Head of caudate nucleus (tissue), 42 donors: ENCODE measurements at regions not wholly inside any gene's neighbourhood (a gene's known extent, or its start where the extent isn't known, plus 50 kb on each side); places are given as distances from the start of the nearest gene placed in this dataset.
A peak's percentile ranks its signal among the peaks of the same experiment; 100 is the strongest.

Experiments
- DNase-seq, 42 donors: peaks; one replicate each; pipeline versions ENCODE4 v3.0.0 to v3.0.0-alpha.2; 2020 to 2021; ENCODE audit warnings: mixed read lengths in 7 of 42
- intact Hi-C: fragments of 100-400 bp; cut with DNase I; formaldehyde crosslinking; loops from one replicate; pipeline ENCODE4 v1.15.0; 2022

DNA sequence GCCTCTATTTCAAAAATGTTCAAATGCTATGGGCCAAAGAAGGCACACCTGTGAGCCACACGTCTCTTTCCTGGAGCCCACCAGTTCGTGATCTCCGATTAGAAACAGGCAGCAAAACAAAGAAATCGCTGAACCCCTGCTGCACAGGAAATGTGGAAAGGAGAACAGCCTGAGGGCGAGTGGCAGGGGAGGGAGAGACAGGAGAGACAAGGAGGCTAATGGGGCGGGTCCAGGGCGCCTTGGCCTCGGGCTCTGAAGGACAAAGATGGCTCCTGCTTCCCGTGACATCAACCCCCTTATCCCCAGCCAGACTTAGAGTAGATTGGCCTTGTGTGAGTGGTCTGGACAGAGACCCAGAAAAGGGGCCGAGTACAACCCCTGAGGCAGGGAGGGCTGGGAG lies 62.4 kb upstream of the DOCK1 start:
- intact Hi-C loops, result no loop called here
- no peak for DNase-seq

DNA sequence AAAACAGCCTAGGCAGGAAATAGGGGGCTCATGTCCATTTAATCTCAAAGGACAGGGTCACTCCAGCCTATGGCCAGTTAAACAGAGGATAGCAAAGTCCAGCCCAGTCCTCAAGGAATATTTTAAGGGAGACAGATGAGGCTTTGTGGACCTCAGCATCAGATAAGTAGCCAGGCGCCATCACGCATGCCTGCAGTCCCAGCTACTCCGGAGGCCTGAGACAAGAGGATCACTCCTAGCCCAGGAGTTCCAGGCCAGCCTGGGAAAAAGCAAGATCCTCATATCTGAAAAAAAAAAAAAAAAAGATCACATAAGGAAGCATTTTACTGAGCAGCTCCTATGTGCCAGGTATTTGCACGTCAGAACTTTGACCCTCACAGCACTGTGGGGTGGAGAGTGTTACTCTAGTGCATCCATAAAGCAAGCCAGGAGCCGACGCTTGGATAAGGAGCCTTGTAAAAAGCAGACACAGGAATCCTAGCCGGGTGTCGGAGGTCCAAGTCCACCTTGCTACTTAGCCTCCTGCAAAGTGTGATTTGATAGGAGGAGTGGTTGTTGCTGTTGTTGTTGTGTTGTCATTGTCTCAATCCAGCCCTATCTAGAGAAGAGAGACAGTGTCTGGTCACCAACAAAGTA lies 61.8 kb upstream of the DOCK1 start:
- DNase-seq, result no peak
- intact Hi-C loops, result no loop called here

DNA sequence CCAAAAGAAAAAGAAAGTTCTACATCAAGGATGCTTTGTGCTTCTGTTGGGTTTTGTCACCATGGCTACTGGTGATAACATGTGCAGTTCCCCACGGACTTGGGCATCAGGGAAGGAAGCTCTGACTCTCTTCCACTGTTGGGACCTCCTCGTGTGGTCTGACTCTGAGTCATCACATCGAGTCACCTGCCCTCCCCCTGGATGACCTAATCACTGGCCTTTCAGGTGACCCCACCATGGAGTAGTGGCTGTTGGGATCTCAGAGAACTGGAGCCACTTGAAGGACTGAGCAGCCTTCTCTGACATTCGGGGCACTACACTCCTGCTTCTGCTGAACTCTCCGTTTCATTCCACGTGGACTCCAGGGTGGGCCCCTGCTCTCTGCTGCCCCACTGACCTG lies 60.8 kb upstream of the DOCK1 start:
- intact Hi-C loops, result no loop called here
- no peak for DNase-seq

DNA sequence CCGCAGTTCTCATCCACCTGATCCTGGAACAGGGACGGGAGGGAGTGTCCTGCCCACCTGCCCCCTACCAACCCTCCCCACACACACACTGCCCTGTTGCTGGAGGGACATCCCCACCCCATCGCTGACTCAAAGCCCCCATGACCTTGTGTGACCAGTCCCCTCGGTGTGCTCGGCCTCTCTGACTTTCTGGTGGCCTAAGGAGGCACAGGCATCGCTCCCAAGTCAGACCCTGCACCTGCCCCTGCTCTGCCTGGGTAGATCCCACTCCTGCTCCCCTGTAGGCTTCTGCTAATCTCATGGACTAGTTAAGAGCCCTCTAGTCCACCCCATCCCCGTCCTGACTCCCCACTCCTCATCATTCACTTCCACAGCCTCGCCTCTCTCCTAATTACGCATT lies 58.8 kb upstream of the DOCK1 start:
- no peak for DNase-seq
- intact Hi-C loops, result no loop called here

DNA sequence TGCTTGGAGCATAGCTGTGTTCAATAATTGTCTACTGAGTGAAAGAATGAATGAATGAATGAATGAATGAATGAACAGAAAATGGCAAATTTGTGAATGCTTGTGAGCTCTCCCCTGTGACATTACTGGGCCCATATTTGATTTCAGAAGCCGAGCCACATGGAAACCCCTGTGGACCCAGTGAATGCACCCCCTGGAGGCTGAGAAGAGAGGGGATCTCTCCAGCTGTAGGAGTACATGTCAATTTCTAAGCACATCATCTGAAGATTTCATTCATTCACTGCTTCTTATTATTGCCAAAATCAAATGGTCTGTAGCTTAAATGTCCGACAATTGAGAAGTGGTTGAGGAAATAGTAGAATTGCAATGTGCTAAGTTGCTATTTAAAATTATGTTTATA lies 58.3 kb upstream of the DOCK1 start:
- DNase-seq, result no peak

DNA sequence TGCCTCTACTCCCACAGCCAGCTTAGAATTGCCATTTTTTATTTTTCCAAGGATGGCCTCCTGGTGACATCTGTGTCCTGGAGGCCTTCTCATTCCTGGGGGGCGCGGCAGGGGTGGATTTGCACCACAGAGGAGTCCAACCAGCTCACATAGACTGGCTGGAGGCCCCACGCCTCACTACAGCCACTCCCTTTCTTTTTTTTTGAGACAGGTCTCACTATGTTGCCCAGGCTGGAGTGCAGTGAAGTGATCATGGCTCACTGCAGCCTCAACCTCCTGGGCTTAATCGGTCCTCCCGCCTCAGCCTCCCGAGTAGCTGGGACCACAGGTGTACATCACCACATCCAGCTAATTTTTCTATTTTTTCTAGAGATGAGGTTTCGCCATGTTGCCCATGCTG lies 57.6 kb upstream of the DOCK1 start:
- no peak for DNase-seq
- intact Hi-C loops, result no loop called here

More for the DNA sequence above, 58.3 kb upstream of the DOCK1 start:
- intact Hi-C loops, result no loop called here

DNA sequence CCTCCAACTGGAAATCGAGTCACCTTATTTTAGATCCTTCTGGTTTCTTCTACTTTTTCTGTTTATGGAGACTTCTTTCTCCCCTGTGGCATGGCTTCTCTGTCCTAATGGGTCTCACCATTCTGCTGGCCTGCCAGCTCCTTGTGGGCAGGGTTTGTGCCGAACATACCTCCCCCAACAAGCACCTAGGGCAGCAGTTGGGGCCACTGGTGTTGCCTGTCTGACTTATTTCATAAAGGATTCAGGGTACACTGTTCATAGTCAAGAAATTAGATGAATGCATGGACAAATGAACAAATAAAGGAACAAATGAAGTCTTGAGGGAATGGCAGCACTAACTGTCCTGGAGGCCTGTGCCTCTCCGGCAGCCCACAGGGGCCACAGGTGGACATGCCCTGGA lies 55.6 kb upstream of the DOCK1 start:
- intact Hi-C loops, result no loop called here
- peak in 1 of 42 donors; percentile 1 for DNase-seq

DNA sequence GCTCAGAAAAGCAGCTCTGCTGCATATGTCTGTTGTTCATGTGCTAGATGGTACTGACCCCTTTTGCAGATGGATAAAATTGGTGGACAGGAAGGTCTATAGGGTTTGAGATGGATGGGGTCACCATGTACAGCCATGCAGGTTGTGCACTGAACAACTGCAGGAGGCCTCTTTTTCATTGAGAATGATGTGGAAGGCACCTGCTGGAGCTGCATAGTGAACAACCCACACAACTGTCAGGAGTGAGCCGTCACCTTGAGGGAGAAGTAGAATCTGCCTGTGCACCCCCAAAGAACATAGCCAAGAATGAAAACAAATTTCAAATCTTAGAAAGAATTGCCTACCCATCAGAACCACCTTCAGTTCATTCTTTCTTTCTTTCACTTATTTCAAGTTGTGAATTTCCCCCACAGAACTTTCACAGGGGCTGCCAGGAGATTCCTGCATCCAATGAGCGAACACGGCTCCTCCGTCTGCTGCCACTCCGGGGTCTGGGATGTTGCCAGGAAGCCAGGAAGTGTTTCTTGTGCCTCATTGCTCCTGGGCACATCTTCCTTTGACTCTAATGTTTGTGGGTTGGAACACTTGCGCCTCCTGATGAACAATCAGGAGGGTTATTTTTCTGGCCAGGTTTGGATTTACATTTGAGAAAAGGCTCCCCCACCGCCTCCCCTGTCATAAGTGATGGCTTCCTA lies 53.7 kb upstream of the DOCK1 start:
- peak in 25 of 42 donors; percentile 16 to 78 (median 44) for DNase-seq
- intact Hi-C loops, result no loop called here

DNA sequence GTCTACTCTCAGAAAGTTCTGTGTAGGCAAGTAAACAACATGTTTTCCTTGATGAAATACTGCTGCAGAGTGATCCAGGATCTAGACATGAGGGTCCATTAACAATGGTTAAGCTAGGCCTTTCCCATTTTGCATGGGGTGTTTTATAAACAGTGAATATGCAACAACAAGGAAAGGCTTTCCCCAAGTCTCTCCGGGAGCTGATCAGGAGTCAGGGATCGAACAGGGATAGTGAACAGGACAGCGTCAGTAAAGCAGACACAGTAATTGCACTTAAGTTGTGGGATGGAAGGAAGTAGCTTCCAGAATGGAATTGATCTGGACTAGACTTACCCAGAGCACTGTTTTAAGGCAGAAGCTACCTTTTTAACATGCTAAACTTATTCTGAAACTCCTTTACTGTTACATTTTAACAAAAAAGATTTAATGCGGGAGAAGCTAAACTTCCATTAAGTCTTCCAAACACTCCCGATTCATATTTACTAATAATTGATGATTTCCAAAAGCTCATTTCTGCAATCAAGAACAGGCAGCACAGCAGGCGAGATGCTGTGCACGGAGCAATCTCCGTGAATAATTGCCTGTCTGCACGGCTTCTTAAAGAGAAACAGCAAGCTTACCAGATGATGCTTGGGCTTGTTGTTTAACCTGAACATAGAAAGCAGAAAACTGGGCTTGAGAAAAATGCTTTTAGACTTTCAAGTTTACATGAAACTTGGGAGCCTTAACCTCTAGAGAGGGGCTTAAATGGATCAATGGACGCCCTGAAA lies 50.3 kb upstream of the DOCK1 start:
- intact Hi-C loops, result no loop called here
- DNase-seq, result peak in 3 of 42 donors; percentile 7 to 38 (median 25)
